Fibroblast of peridontal ligament (primary cell): ENCODE measurements at regions not wholly inside any gene's neighbourhood (a gene's known extent, or its start where the extent isn't known, plus 50 kb on each side); places are given as distances from the start of the nearest gene placed in this dataset.
"Not testable (repeated sequence)": the region's sequence is repeated elsewhere in the genome, so short reads cannot be mapped to it uniquely, and the experiment has no call there.

Source experiments
- DNase-seq: peaks from one replicate; pipeline ENCODE4 v3.0.0-alpha.2; 2010; ENCODE audit errors: extremely low read depth

DNA sequence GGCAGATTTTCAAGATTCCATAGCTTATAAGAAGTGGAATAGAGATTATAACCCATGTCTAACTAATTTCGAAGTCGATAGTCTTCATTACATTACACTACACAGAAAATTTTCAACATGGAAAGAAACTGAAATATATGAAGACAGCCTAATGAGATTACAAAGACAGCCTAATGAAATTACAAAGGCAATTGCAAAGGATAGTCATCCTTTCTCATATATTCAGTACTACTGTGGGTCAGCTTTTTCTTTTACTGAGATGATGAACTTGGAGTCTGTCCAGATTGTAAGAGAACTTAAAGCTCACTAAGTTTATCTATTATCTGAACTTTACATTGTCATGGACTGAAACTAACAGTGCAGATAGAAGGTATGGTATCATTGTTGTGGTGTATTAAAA, 304.4 kb upstream of the MBL2 start:
- no peak for DNase-seq

DNA sequence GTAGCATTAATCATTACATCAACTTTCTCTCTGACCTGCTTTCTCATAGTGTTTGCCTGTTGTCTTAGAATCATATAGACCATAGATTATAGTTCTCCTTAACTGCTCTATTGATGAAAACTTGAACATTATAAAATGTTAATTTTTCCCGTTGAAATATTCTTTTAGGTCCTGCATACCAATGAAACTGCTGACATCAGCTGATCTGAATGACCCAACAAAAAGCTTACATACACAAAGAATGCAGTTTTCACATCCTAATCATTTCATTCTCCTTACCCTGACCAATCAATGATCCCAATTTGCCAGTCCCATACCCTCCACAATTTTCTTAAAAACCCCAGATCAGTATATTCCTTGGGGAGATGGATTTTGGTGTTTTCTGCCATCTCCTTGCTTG, 302.9 kb upstream of the MBL2 start:
- no peak for DNase-seq

DNA sequence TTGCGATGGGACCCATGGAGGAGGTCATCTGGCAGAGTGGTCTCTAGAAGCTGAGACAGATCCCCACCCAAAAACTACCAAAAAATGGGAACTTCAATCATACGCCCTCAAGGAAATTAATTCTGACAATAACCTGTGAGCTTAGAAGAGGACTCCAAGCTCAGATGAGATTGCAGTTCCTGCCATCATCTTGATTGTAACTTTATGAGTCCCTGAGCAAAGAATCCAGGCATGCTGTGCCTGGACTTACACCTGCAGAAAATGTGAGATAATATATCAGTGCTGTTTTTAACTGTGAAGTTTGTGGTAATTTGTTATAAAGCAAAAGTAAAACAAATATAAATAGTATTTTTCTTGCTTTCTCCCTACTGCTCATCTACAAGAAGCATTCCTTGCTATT, 299.6 kb upstream of the MBL2 start:
- DNase-seq = no peak

DNA sequence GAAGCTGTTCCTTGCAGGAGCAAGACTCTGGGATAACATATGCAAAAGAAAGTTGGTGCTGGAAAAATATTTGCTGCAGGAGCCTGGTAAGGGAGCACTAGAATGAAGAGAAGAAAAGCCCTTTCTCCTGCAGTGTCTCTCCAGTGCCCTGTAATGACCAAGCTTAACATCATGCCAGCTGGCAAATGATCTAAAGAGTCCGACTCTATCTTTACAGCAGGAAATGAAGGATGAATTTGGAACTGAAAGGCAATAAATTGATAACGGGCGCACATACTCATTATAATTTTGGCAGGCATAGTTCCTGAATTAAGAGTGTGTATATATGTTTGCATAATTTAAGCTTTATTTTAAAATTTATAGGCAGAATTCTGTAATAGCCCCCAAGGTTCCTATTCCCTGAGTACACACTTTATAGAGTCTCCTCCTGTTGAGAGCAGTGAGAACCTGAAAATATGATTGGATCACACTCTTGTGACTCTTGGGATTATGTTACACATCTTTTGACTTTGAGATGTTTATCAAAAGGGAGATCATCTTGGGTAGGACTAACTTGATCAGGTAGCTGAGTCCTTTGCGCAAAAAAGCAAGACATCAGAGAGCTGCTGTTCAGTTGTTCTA, 299.0 kb upstream of the MBL2 start:
- no peak for DNase-seq

DNA sequence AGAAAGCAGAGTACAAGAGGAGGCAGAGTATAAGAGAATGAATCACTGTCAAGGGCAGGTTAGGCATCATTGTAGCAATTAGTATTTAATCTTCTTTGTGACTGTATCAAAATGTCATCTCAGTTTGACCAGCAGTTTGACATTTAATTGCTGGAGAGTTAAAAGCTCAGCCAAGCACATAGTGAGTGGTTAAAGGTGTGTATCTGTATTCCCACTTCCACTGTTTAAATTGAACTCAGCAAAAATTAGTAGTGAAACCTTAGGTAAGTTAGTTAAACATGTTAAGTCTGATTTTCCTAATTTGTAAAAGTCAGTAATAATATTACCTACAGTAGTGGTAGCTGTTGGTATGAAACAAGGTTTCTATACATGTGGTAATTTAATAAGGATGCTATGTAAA, 296.4 kb upstream of the MBL2 start:
- no peak for DNase-seq

DNA sequence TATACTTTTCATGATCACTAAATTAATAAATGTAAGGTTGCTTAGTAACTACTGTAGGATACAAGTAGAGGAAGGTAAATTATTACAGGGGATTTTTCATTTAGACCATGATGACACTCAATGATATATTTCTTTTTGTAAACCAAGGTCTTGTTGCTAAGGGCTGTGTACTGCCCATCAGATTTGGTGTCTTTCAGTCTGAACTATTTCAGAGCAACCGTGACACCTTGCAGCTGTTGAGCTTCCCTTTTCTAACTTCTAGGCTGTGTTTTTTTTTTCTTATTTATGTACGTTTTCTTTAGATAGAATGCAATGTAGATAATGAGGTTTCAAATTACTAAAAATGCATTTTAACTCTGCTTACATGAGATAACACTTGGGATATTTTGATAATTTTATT, 292.0 kb upstream of the MBL2 start:
- no peak for DNase-seq

DNA sequence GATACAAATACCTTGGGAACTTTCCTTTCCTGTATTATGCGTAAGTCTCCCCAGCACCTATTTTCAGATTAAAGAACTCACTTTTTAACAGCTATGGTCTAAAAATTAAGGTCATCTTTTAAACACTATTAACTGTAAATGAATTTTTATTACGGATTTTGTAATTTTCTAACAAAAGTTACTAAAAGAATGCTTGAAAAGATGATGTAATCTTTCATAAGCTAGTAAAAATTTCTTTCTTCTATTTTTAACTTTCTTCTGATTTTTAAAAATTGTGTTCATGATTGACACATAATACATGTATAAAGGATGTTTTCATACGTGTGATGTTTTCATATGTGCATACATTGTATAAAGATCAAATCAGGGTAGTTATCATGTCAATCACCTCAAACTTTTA, 291.2 kb upstream of the MBL2 start:
- DNase-seq = no peak

DNA sequence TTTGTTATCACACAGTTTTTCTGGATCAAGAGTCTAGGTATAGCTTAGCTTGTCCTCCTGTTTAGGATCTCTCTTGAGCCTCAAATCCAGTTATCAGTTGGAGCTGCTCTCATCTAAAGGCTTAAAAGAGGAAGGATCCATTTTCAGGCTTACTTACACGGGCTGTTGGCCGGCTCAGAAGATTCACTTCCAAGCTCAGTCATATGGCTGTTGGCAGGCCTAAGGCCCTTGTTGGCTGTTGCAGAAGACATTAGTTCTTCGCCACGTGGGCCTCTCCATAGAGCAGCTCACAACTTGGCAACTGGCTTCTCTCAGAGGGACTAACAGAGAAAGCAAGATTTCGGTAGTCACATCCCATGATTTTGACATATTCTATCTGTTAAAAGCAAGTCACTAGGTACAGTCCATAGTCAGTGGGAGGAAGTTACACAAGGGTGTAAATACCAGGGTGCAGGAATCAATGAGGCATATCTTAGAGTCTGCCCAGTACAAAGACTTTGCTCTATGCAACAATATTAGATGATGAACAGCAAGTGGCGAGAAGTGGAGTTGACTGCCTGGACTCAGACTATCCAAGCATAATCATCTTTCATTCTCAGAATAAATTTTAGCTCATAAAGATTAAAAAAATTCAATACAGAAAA, 280.1 kb upstream of the MBL2 start:
- no peak for DNase-seq

DNA sequence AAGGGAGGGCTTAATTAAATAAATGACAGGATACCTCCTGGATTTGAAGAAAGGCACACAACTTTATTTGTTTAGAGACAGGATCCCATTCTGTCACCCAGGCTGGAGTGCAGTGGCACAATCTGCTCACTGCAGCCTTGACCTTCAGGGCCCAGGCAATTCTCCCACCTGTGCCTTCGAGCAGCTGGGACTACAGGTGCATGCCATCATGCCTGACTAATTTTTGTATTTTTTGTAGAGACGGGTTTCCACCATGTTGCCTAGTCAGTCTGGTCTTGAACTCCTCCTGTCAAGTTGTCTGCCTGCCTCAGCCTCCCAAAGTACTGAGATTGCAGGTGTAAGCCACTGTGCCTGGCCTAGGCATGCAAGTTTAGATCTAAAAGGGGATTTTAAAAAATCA, 272.7 kb upstream of the MBL2 start:
- no peak for DNase-seq

DNA sequence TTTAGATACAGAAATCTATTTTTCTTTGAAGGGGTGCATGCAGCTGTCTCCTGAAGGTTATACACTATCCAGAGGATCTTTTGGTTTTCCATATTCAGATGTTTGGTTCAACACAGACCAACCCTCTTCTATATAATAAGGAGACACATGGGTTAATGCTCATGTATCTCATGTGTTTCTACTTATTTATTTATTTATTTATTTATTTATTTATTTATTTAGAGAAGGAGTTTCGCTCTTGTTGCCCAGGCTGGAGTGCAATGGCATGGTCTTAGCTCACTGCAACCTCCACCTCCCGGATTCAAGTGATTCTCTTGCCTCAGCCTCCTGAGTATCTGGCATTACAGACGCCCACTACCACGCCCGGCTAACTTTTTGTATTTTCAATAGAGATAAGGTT, 263.2 kb upstream of the MBL2 start:
- not testable (repeated sequence) for DNase-seq

DNA sequence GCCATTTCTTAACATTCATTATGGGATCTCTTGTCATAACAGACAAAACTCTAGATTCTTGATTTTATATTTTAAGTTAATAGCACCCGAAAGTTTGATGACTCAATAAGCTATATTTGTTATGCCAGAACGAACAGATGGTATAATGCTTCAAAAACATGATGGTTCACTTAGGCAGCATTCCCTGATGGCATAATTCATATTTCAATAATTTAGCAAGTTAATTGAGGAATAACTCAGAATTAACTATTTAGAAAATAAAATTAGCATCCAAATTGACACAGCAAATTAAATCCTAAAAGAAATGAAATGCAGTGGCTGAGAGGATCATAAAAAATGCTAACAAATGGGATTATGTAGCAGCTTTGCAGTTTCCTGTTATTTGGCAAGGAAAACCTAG, 260.8 kb upstream of the MBL2 start:
- DNase-seq = no peak

DNA sequence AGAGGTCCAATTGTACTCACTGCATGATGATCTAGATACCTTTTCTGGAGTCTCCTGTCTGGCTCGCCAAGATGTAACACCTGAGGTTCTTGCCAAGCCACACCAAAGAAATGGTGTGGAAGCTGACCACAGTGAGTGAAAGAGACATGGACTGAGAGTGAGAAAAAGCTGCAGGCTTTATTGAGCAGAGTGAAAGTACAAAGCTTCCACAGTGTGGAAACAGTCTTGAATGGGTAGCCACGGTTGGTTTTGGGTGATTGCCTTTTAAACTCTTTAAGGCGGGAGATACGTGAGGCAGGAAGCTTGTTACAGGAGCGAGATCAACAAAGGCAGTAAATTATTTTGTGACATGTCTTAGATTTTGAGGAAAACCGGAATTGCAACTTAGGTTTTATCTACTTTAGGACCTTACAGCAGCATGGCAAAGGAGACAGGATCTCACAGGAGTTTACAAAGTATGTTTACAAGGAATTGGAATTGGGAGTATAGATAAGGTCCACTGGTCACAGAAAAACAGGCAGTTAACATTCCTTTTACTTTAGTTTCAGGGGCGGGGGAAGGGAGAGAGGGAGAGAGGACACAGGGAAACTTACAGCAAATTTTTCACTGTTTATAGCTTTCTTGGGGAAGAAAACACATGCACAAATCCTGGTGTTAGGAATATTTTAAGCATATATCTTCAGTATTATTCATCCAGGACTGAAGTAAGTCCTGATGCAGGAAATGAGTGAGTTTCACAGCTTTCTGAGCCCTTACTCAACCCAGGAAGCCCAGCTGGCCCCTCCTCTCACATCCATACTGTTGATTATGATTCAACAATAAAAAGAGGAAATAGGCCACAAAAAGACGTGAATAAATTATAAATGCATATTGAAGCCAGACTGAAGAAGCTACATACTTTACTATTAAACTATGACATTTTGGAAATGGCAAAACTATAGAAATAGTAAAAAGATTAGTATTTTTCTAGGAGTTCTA, 257.6 kb upstream of the MBL2 start:
- peak; percentile 18 for DNase-seq

DNA sequence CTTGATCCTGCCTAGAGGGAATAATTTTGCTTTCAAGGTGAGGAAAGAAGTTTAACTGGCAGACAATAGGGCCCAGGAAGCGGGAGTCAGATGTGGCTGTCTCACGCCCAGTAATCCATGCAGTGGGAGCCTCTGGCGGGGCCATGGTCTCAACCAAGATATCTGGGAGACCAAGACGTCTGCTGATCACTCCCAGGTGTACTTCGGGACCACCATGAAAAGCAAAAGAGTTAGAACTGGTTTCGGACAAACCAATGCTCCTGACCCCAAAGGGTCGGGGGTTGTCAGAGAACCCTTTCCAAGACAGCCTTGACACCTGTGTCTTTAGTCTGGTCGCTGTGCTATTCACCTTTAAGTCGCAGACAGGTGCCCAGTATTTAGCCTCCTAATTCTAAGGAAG, 256.9 kb upstream of the MBL2 start:
- DNase-seq = no peak

DNA sequence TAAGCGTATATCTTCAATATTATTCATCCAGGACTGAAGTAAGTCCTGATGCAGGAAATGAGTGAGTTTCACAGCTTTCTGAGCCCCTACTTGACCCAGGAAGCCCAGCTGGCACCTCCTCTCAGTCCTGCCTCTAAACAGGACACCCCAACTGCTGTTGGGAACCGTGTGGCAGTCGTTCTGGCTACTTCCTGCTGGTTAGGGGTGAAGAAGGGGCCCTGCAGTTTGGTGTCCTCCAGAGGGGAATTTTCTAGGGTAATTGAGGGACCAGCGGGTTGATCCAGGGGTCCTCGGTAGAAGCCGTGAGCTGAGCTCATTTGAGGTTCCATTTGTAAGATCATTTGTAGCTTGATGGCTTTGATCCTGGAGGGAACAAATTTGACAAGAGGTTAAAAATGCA, 253.2 kb upstream of the MBL2 start:
- DNase-seq = not testable (repeated sequence)

DNA sequence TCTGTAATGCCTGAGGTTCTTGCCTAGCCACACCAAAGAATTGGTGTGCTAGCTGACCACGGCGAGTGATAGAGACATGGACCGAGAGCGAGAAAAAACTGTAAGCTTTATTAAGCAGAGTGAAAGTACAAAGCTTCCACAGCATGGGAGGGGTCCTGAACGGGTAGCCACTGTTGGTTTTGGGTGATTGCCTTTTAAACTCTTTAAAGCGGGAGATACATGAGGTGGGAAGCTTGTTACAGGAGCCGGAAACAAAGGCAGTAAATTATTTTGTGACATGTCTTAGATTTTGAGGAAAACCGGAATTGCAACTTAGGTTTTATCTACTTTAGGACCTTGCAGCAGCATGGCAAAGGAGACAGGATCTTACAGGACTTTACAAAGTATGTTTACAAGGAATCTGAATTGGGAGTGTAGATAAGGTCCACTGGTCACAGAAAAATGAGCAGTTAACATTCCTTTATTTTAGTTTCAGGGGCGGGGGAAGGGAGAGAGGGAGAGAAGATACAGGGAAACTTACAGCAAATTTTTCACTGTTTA, 252.7 kb upstream of the MBL2 start:
- peak; percentile 26 for DNase-seq

DNA sequence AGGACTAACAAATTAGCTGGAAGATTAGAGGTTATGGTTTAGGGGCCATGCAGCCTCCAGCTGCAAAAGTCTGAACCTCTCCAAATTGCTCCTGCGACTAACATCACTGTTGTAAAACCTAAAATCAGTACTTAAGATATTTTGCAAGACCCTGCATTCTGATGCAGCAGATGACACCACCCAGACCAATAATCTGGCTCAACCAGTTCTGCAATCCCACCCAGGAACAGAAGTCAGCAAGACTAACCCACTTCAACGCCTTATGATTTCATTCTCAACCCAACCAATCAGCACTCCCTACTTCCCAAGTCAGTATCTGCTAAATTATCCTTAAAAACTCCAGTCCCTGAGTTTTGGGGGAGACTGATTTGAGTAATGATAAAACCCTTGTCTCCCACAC, 250.8 kb upstream of the MBL2 start:
- DNase-seq = no peak

DNA sequence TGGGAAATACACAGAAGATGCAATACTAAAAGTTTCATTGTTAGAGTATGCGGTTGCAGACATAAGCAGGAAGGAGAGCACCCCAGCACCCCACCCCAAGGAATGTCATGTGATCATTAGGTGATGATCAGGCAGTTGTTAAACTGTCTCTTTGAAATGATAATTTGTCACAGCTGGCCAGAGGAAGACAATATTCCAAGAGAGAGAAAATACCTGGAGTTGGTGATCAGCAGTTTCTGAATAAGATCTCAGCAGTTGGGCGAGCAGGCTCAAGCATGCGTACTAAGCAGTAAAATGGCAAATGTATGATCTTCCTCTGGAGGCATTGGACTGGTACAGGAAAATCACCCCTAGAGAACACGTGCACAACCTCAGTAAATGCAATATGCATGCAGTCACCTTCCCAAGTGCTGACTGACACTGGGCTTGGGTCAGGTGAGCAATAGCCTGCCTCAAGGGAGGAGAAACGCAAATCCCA, 250.1 kb upstream of the MBL2 start:
- DNase-seq = no peak

DNA sequence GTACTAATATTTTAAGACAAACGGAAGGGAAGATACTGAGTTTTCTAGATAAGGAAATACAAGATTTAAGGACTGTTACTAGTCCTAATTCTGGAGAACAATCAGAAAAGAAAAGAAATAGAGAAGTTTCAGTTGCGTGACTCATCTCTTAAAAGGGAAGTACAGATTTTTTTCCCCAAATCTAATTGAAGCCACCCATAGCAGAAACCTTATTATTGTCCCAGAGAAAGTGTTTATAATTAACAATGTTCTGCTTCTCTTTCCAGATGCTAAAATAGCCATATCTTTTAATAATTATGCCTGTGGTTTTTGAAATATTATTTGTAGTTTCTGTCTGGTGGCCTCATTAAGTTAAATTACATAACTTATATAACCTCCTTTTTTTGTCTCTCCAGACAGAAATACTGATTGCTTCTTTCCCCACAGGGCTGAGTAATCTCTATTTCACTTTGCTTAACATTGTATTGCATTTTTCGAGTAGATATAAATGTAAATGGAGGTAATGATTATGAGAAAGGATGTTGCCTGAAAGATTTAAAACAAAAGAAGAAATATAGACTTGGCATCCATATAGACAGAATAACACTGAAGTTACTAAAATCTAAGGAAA, 240.7 kb upstream of the MBL2 start:
- no peak for DNase-seq

DNA sequence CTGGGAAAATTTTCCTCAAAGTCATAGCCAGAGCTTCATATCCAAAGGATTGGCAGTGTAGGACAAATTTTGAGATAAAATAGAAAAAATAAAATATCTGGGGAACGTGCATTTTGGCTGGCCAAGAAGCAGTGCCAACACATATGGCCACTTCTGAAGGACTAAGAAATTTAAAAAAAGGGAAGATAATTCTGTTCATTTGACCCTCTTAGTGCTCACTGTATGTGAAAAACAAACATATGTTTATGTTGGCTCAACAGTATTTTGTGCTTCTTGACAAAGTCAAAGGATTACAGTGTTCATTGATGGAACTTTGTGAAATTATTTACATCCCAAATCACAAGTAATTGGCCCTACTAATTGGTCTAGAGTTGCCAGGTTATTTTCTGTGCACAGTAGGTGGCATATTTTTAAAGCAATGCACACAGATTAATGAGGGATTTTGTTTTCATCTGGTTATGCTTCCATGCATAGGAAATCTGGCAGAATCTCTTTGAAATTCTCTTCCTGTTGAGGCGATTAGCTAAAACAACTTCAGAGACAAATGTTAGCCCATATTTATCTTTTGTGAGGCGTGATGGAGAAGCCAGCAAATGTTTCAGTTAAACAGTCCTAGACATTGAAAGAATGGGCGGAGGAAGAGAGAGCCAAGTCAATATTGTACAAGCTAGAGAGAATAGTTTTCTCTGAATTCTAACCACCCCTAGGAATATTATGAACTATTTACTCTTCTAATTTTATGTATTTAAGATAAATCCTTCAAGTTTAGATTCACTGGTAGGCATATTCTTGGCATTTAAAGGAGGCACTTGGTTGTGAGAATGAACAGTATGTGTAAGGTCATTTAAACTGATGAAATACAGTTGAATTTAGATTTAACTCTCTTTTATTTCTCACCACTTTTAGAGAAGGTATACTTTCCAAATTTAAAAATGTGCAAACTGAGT, 237.7 kb upstream of the MBL2 start:
- DNase-seq = no peak

DNA sequence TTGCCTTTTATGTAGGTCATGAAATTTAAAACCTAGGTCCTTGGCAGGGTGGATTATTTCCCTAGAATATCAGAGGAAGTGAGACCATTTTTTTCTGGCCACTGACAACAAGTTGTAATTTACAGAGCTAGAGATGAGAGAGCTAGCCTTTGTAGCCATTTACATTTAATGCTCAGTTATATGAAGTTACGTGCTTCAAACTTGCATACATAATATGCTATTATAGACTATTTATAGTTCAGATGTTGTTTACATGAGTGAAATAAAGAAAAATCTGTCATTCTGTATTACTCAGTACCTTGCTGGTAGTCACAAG, 234.9 kb upstream of the MBL2 start:
- no peak for DNase-seq
